Trophoblast cell (in vitro differentiated cells and primary cell): ENCODE measurements at regions not wholly inside any gene's neighbourhood (a gene's known extent, or its start where the extent isn't known, plus 50 kb on each side); places are given as distances from the start of the nearest gene placed in this dataset.

Experiments
- DNase-seq, 2 donors: peaks; one replicate each; pipeline ENCODE4 v3.0.0-alpha.2; 2016
- H2AFZ ChIP-seq: 2 replicates; pipeline ENCODE4 v1.6.1; 2013; ENCODE audit warnings: low read length, moderate library complexity, mild to moderate bottlenecking; ENCODE audit not compliant: insufficient read depth, poor library complexity
- H2AK5ac ChIP-seq: 2 replicates; pipeline ENCODE4 v1.6.1; 2013; ENCODE audit warnings: mild to moderate bottlenecking, low read length
- H2BK120ac ChIP-seq: 2 replicates; pipeline ENCODE4 v1.6.1; 2013; ENCODE audit warnings: low read length, mild to moderate bottlenecking, moderate library complexity; ENCODE audit not compliant: insufficient read depth, poor library complexity
- H2BK12ac ChIP-seq: 2 replicates; pipeline ENCODE4 v1.6.1; 2013; ENCODE audit warnings: mild to moderate bottlenecking, low read length, moderate library complexity
- H2BK5ac ChIP-seq: 2 replicates; pipeline ENCODE4 v1.6.1; 2013; ENCODE audit warnings: low read length, low read depth, moderate library complexity, mild to moderate bottlenecking; ENCODE audit not compliant: poor library complexity
- H3K14ac ChIP-seq: 2 replicates; pipeline ENCODE4 v1.6.1; 2013; ENCODE audit warnings: mild to moderate bottlenecking, low read length
- H3K18ac ChIP-seq: 2 replicates; pipeline ENCODE4 v1.6.1; 2013; ENCODE audit warnings: mild to moderate bottlenecking, low read length
- H3K23ac ChIP-seq: 2 replicates; pipeline ENCODE4 v1.6.1; 2013; ENCODE audit warnings: low read length
- H3K27ac ChIP-seq: 2 replicates; pipeline ENCODE4 v1.5.1; 2013; ENCODE audit warnings: low read depth, mild to moderate bottlenecking, inconsistent platforms, low read length, moderate library complexity
- H3K27me3 ChIP-seq: 2 replicates; pipeline ENCODE4 v1.6.1; 2013; ENCODE audit warnings: inconsistent platforms, mild to moderate bottlenecking, low read length, moderate library complexity; ENCODE audit not compliant: insufficient read depth
- H3K36me3 ChIP-seq, 2 experiments: 1 replicate in 1 of 2; 2 replicates in 1 of 2; pipeline ENCODE4 v1.6.1; 2013; ENCODE audit warnings: low read length in 2 of 2, mild to moderate bottlenecking in 2 of 2, moderate library complexity in 1 of 2; ENCODE audit not compliant: insufficient read depth in 2 of 2, control insufficient read depth in 1 of 2
- H3K4ac ChIP-seq: 2 replicates; pipeline ENCODE4 v1.6.1; 2013; ENCODE audit warnings: low read depth, mild to moderate bottlenecking, low read length, moderate library complexity
- H3K4me1 ChIP-seq, 2 experiments: 1 replicate in 1 of 2; 2 replicates in 1 of 2; pipeline ENCODE4 v1.6.1; 2013; ENCODE audit warnings: low read length in 2 of 2, mild to moderate bottlenecking in 2 of 2, moderate library complexity in 1 of 2; ENCODE audit not compliant: insufficient read depth in 2 of 2, control insufficient read depth in 1 of 2
- H3K4me2 ChIP-seq: 2 replicates; pipeline ENCODE4 v1.6.1; 2013; ENCODE audit warnings: inconsistent platforms, mild to moderate bottlenecking, low read length, moderate library complexity
- H3K4me3 ChIP-seq: 2 replicates; pipeline ENCODE4 v1.5.1; 2013; ENCODE audit warnings: mild to moderate bottlenecking, low read depth, low read length, inconsistent platforms
- H3K79me1 ChIP-seq: one replicate; pipeline ENCODE4 v1.6.1; 2013; ENCODE audit warnings: low read length
- H3K79me2 ChIP-seq: 2 replicates; pipeline ENCODE4 v1.6.1; 2013; ENCODE audit warnings: low read length, mild to moderate bottlenecking; ENCODE audit not compliant: control insufficient read depth, insufficient read depth, poor library complexity
- H3K9ac ChIP-seq: 2 replicates; pipeline ENCODE4 v1.6.1; 2013; ENCODE audit warnings: mild to moderate bottlenecking, low read length
- H3K9me3 ChIP-seq: 2 replicates; pipeline ENCODE4 v1.6.1; 2013; ENCODE audit warnings: low read depth, mild to moderate bottlenecking, control low read depth, inconsistent platforms, low read length; ENCODE audit not compliant: insufficient read depth
- H4K12ac ChIP-seq: 2 replicates; pipeline ENCODE4 v1.6.1; 2013; ENCODE audit warnings: low read depth, mild to moderate bottlenecking, low read length, moderate library complexity
- H4K8ac ChIP-seq: 2 replicates; pipeline ENCODE4 v1.6.1; 2013; ENCODE audit warnings: low read depth, mild to moderate bottlenecking, low read length, moderate library complexity
- H4K91ac ChIP-seq: one replicate; pipeline ENCODE4 v1.6.1; 2013; ENCODE audit warnings: low read depth, mild to moderate bottlenecking, low read length, moderate library complexity
- WGBS: extraction: QIAGEN DNeasy Blood & Tissue Kit; methylation state at CpG from one replicate; pipeline ENCODE4 v1.1.7; 2013; ENCODE audit warnings: missing lambda C conversion rate; ENCODE audit not compliant: insufficient read length, insufficient coverage; ENCODE audit errors: extremely low coverage; 5-methylcytosine and 5-hydroxymethylcytosine counted together

- H2BK5ac ChIP-seq, result no peak overlapping the region
- no peaks in the 10 kb centered on the region for H3K9me3 ChIP-seq
- H4K12ac ChIP-seq, result no peak overlapping the region
- no peaks in the 10 kb centered on the region for H3K27me3 ChIP-seq
- H3K9ac ChIP-seq, result no peak overlapping the region
- H2BK12ac ChIP-seq, result no peak overlapping the region
- peaks cover 2 to 3% of the 10 kb centered on the region in 2 experiments for H3K4me1 ChIP-seq
- H2AK5ac ChIP-seq, result no peak overlapping the region
- no peak overlapping the region for H3K4me2 ChIP-seq
- no peak overlapping the region for H2BK120ac ChIP-seq
- H3K18ac ChIP-seq, result no peak overlapping the region
- H2AFZ ChIP-seq, result no peak overlapping the region
- H3K27ac ChIP-seq, result no peak overlapping the region
- no peaks in the 10 kb centered on the region for H3K36me3 ChIP-seq
- no peak overlapping the region for H4K8ac ChIP-seq
- DNase-seq, result no peak
- H3K23ac ChIP-seq, result no peak overlapping the region
- no peak overlapping the region for H3K4ac ChIP-seq
- peaks cover 3% of the 10 kb centered on the region for H3K79me1 ChIP-seq
- no peak overlapping the region for H4K91ac ChIP-seq
- no peaks in the 10 kb centered on the region for H3K79me2 ChIP-seq
- WGBS, result no CpG with 5 or more reads among the region's 2 CpGs
- no peak overlapping the region for H3K14ac ChIP-seq
- H3K4me3 ChIP-seq, result no peak overlapping the region
Observed at GRCh38 chr2:167548396-167548795, 660.1 kb downstream of the XIRP2 start.

- Histone ChIP-seq H2AK5ac (no peak overlapping the region), H2AFZ (no peak overlapping the region), H3K27me3 (no peaks in the 10 kb centered on the region), H3K4ac (no peak overlapping the region), H3K79me1 (peaks cover 3% of the 10 kb centered on the region), H4K8ac (no peak overlapping the region), H3K18ac (no peak overlapping the region), H3K4me2 (no peak overlapping the region), H4K91ac (no peak overlapping the region), H2BK120ac (no peak overlapping the region), H4K12ac (no peak overlapping the region), H3K23ac (no peak overlapping the region), H3K79me2 (no peaks in the 10 kb centered on the region), H3K4me1 (no peaks in the 10 kb centered on the region), H3K4me3 (no peak overlapping the region), H3K9ac (no peak overlapping the region), H3K14ac (no peak overlapping the region), H2BK12ac (peak overlapping the region; percentile 49), H2BK5ac (no peak overlapping the region), H3K36me3 (no peaks in the 10 kb centered on the region), H3K9me3 (no peaks in the 10 kb centered on the region), H3K27ac (no peak overlapping the region)
- no peak for DNase-seq
- WGBS, result no CpG with 5 or more reads among the region's 19 CpGs
Observed at GRCh38 chr2:167544602-167545001, 656.3 kb downstream of the XIRP2 start.

GRCh38 chr2:167543721-167544120 is 655.4 kb downstream of the XIRP2 start:
- no peak overlapping the region for H2AFZ ChIP-seq
- H2BK120ac ChIP-seq, result no peak overlapping the region
- H3K9ac ChIP-seq, result no peak overlapping the region
- H3K4me1 ChIP-seq, result no peaks in the 10 kb centered on the region
- H3K4ac ChIP-seq, result no peak overlapping the region
- H3K79me1 ChIP-seq, result peaks cover 3% of the 10 kb centered on the region
- no peak overlapping the region for H3K4me2 ChIP-seq
- no peak overlapping the region for H4K8ac ChIP-seq
- H3K36me3 ChIP-seq, result no peaks in the 10 kb centered on the region
- no peak overlapping the region for H2AK5ac ChIP-seq
- H4K12ac ChIP-seq, result no peak overlapping the region
- no peak overlapping the region for H2BK5ac ChIP-seq
- H3K4me3 ChIP-seq, result no peak overlapping the region
- no peak overlapping the region for H3K27ac ChIP-seq
- no CpG with 5 or more reads among the region's 4 CpGs for WGBS
- H3K18ac ChIP-seq, result no peak overlapping the region
- DNase-seq, result no peak
- H3K9me3 ChIP-seq, result no peaks in the 10 kb centered on the region
- no peak overlapping the region for H2BK12ac ChIP-seq
- H3K14ac ChIP-seq, result no peak overlapping the region
- H4K91ac ChIP-seq, result no peak overlapping the region
- no peaks in the 10 kb centered on the region for H3K27me3 ChIP-seq
- H3K79me2 ChIP-seq, result no peaks in the 10 kb centered on the region
- no peak overlapping the region for H3K23ac ChIP-seq

GRCh38 chr2:167537743-167538142 is 649.5 kb downstream of the XIRP2 start:
- H3K23ac ChIP-seq, result no peak overlapping the region

More at GRCh38 chr2:167537743-167538142, 649.5 kb downstream of the XIRP2 start:
- H2AFZ ChIP-seq, result no peak overlapping the region
- no peak overlapping the region for H2BK120ac ChIP-seq
- H3K18ac ChIP-seq, result no peak overlapping the region
- H2BK5ac ChIP-seq, result no peak overlapping the region
- H3K27me3 ChIP-seq, result no peaks in the 10 kb centered on the region
- H4K91ac ChIP-seq, result no peak overlapping the region
- no peak overlapping the region for H3K14ac ChIP-seq
- no peak overlapping the region for H2BK12ac ChIP-seq
- no peak overlapping the region for H2AK5ac ChIP-seq
- no CpG with 5 or more reads among the region's 4 CpGs for WGBS
- no peak overlapping the region for H4K12ac ChIP-seq
- no peak overlapping the region for H3K4me2 ChIP-seq
- no peak overlapping the region for H3K4me3 ChIP-seq
- no peak for DNase-seq
- no peaks in the 10 kb centered on the region for H3K36me3 ChIP-seq
- H4K8ac ChIP-seq, result no peak overlapping the region
- H3K27ac ChIP-seq, result no peak overlapping the region
- no peaks in the 10 kb centered on the region for H3K4me1 ChIP-seq
- H3K4ac ChIP-seq, result no peak overlapping the region
- no peaks in the 10 kb centered on the region for H3K79me1 ChIP-seq
- no peaks in the 10 kb centered on the region for H3K79me2 ChIP-seq
- no peak overlapping the region for H3K9ac ChIP-seq
- no peaks in the 10 kb centered on the region for H3K9me3 ChIP-seq
